ENCODE measurements at regions not wholly inside any gene's neighbourhood (a gene's known extent, or its start where the extent isn't known, plus 50 kb on each side); places are given as distances from the start of the nearest gene placed in this dataset.
A peak's percentile ranks its signal among the peaks of the same experiment; 100 is the strongest.

DNA sequence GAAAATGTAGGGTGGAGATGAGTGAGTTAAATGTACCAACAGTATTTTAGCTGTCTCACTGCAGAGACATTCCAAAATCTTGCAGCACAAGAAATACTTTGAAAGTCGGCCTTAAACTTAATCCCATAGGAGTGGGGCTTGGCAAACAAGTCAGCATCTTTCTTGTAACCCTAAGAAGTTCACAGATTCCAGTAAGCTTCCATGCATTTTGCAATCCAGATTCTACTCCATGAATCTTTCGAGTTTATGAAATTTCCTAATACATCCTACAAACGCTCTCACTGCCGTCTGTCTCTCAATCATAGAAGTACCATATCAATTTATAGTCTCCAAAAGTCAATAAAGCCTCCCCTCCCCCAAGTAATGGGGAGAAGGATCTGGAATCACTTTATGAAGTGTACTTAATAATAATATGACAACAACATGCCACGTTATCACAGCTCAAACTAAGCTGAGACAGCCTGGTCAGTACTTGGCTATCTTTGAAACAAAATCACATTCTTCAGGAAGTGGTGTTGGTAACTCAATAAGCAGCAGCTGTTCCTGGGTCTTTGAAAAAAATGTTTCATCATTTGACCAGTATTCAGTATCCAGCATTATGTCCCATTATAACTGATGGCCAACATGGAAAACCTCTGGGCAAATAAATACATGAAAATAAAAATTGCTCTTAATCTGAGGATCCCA is 317.4 kb upstream of the RUNX1 start:
- Mint-ChIP-seq H3K4me1 (ENCODE audit: low read depth) (peaks cover 18% of the 10 kb centered on the region), H3K9me3 (ENCODE audit: low read depth) (peaks cover 2% of the 10 kb centered on the region), H3K36me3 (ENCODE audit: low read depth) (peaks cover 2% of the 10 kb centered on the region), H3K27ac (ENCODE audit: unreplicated experiment) (peak overlapping the region; percentile 85), H3K27me3 (ENCODE audit: low read depth) (no peaks in the 10 kb centered on the region), H3K4me3 (ENCODE audit: unreplicated experiment) (peak overlapping the region; percentile 11)
- TF ChIP-seq, protein P1, sequence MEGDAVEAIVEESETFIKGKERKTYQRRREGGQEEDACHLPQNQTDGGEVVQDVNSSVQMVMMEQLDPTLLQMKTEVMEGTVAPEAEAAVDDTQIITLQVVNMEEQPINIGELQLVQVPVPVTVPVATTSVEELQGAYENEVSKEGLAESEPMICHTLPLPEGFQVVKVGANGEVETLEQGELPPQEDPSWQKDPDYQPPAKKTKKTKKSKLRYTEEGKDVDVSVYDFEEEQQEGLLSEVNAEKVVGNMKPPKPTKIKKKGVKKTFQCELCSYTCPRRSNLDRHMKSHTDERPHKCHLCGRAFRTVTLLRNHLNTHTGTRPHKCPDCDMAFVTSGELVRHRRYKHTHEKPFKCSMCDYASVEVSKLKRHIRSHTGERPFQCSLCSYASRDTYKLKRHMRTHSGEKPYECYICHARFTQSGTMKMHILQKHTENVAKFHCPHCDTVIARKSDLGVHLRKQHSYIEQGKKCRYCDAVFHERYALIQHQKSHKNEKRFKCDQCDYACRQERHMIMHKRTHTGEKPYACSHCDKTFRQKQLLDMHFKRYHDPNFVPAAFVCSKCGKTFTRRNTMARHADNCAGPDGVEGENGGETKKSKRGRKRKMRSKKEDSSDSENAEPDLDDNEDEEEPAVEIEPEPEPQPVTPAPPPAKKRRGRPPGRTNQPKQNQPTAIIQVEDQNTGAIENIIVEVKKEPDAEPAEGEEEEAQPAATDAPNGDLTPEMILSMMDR (IDR thresholded peaks at IDR 0.05), result no peak
- DNase-seq (ENCODE audit: low spot score), result no peak

DNA sequence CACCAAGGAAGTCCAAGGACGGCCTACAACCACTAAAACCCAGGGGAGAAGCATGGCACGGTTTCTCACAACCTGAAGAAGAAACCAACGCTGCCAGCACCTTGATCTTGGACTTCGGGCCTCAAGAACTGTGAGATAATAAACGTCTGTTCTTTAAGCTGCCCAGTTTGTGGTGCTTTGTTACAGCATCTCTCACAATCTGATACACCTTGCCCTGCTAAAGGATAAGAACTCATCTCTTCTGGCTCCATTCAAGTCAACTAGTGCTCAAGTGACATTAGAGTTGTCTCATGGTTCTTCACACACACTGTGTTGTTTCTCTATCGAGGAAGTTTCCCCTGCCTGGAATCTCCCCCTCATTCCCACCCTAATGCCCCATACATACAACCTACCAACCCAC is 314.4 kb upstream of the RUNX1 start:
- TF ChIP-seq, protein P1 (IDR thresholded peaks at IDR 0.05), result no peak

DNA sequence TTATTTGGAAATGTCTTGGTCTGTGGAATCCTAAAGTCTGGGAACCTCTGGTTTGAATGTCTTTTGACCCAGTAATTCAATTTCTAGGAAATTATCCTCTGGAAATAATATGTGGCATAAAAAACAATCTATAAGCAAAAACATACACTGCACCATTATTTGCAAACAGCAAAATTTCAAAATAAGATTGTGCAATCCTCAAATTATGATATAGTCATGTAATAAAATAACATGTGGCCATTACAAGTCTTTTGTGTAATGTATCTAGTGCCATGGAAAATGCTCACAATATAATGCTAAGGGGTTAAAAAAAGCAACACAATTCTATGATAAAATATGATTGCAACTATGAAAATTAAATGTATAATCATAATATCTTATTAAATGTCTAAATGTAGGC is 312.9 kb upstream of the RUNX1 start:
- peaks cover 2% of the 10 kb centered on the region for H3K36me3 Mint-ChIP-seq (ENCODE audit: low read depth)
- no peak overlapping the region for H3K4me3 Mint-ChIP-seq (ENCODE audit: unreplicated experiment)
- TF ChIP-seq, protein P1 (IDR thresholded peaks at IDR 0.05), result no peak
- peaks cover 44% of the 10 kb centered on the region for H3K4me1 Mint-ChIP-seq (ENCODE audit: low read depth)
- peaks cover 2% of the 10 kb centered on the region for H3K9me3 Mint-ChIP-seq (ENCODE audit: low read depth)
- H3K27ac Mint-ChIP-seq (ENCODE audit: unreplicated experiment), result no peak overlapping the region
- no peak for DNase-seq (ENCODE audit: low spot score)
- no peaks in the 10 kb centered on the region for H3K27me3 Mint-ChIP-seq (ENCODE audit: low read depth)

More for the DNA sequence above, 314.4 kb upstream of the RUNX1 start:
- peaks cover 2% of the 10 kb centered on the region for H3K36me3 Mint-ChIP-seq (ENCODE audit: low read depth)
- H3K4me3 Mint-ChIP-seq (ENCODE audit: unreplicated experiment), result no peak overlapping the region
- no peak for DNase-seq (ENCODE audit: low spot score)
- H3K27ac Mint-ChIP-seq (ENCODE audit: unreplicated experiment), result no peak overlapping the region
- peaks cover 2% of the 10 kb centered on the region for H3K9me3 Mint-ChIP-seq (ENCODE audit: low read depth)
- H3K4me1 Mint-ChIP-seq (ENCODE audit: low read depth), result peaks cover 40% of the 10 kb centered on the region
- no peaks in the 10 kb centered on the region for H3K27me3 Mint-ChIP-seq (ENCODE audit: low read depth)

DNA sequence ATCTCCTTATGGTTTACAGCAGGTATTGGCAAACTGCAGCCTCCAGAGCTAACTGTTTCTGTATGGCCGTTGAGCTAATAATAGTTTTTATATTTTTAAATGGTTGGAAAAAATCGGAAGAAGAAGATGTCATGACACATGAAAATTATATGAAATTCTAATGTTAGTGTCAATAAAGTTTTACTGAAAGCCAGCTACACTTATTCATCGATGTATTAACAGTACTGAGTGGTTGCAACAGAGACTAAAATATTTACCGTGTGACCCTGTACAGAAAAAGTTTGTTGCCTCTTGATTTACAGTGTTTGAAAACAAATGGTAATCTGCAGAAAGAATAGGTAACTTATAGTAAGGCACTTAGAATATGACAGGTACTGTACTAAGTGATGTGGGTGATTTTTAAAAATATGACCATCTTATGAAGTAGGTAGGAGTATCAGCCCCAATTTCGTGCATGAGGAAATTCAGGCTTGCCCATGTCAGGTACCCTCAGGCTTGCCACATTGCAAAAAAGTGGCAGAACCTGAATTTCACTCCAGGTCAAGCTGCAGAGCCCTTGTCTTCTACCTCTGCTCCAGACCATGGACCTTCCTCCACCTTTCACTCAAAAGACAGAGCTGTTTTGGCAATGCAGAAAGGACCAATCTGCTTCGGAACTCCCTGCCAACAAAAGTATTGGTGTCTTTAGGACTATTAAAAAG is 311.9 kb upstream of the RUNX1 start:
- TF ChIP-seq, protein P1 (IDR thresholded peaks at IDR 0.05), result no peak
- H3K27me3 Mint-ChIP-seq (ENCODE audit: low read depth), result no peaks in the 10 kb centered on the region
- no peak overlapping the region for H3K4me3 Mint-ChIP-seq (ENCODE audit: unreplicated experiment)
- DNase-seq (ENCODE audit: low spot score), result no peak
- peaks cover 37% of the 10 kb centered on the region for H3K4me1 Mint-ChIP-seq (ENCODE audit: low read depth)
- H3K27ac Mint-ChIP-seq (ENCODE audit: unreplicated experiment), result no peak overlapping the region
- peaks cover 2% of the 10 kb centered on the region for H3K9me3 Mint-ChIP-seq (ENCODE audit: low read depth)
- peaks cover 2% of the 10 kb centered on the region for H3K36me3 Mint-ChIP-seq (ENCODE audit: low read depth)

DNA sequence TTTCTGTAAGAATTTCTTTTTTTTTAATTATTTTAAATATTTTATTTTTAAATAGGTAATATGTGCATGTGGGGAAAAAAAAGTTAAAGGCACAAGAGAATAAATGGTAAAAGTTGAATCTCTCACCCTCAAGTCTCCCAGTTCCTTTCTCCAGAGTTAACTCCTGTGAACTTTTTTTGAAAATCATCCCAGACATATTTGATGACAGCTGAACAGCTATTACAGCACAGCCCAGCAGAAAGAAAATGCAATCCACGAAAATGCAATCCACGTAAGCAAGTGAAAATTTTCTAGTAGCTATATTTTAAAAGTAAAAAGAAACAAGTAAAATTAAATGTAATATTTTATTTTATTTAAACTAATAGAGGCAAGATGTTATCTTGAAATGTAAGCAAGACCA is 310.0 kb upstream of the RUNX1 start:
- TF ChIP-seq, protein P1 (IDR thresholded peaks at IDR 0.05), result no peak
- peaks cover 2% of the 10 kb centered on the region for H3K36me3 Mint-ChIP-seq (ENCODE audit: low read depth)
- peaks cover 2% of the 10 kb centered on the region for H3K9me3 Mint-ChIP-seq (ENCODE audit: low read depth)
- no peaks in the 10 kb centered on the region for H3K27me3 Mint-ChIP-seq (ENCODE audit: low read depth)
- H3K4me1 Mint-ChIP-seq (ENCODE audit: low read depth), result peaks cover 37% of the 10 kb centered on the region
- no peak overlapping the region for H3K4me3 Mint-ChIP-seq (ENCODE audit: unreplicated experiment)
- peak overlapping the region; percentile 77 for H3K27ac Mint-ChIP-seq (ENCODE audit: unreplicated experiment)
- no peak for DNase-seq (ENCODE audit: low spot score)
